GM06990 (cell line): ENCODE measurements at regions not wholly inside any gene's neighbourhood (a gene's known extent, or its start where the extent isn't known, plus 50 kb on each side); places are given as distances from the start of the nearest gene placed in this dataset.

ENCODE experiments used
- DNase-seq: peaks from one replicate; pipeline ENCODE4 v3.0.0-alpha.2; 2011; ENCODE audit not compliant: insufficient read length; ENCODE audit errors: extremely low read depth
- H3K27me3 ChIP-seq: replicated peaks from 2 replicates; pipeline ENCODE4 v1.6.0; 2011; ENCODE audit warnings: low read length; ENCODE audit not compliant: control insufficient read depth, insufficient read depth
- H3K36me3 ChIP-seq: 2 replicates; pipeline ENCODE4 v1.5.1; 2011; ENCODE audit warnings: low read length; ENCODE audit not compliant: control insufficient read depth, insufficient read depth
- H3K4me3 ChIP-seq: replicated peaks from 2 replicates; pipeline ENCODE4 v1.5.1; 2011; ENCODE audit warnings: low read depth, mild to moderate bottlenecking, control low read depth, low read length
- TF ChIP-seq, protein P1 (sequence below): IDR thresholded peaks from 2 replicates; pipeline ENCODE4 v1.5.1; 2011; ENCODE audit warnings: low read length, control low read depth, mild to moderate bottlenecking, inconsistent platforms; ENCODE audit not compliant: insufficient read depth, poor library complexity, severe bottlenecking

DNA sequence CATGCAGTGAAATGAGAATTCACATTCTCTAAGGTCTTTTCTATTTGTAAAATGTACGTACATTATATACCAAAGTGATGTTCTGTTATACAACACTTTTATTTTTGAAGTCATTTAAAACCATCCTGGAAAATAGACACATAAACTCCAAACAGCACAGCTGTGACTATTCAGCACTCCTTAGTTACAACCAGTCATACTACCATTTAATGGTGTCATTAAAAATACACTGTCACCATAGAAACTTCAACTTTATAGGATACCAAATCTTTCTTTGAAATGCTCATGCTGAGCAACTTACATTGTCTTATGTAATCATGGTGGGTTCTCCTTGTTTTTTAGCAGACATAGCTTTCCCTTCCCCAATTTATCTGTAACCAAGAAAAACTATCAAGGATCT lies 85.3 kb downstream of the METTL4 start:
- TF ChIP-seq, protein P1, sequence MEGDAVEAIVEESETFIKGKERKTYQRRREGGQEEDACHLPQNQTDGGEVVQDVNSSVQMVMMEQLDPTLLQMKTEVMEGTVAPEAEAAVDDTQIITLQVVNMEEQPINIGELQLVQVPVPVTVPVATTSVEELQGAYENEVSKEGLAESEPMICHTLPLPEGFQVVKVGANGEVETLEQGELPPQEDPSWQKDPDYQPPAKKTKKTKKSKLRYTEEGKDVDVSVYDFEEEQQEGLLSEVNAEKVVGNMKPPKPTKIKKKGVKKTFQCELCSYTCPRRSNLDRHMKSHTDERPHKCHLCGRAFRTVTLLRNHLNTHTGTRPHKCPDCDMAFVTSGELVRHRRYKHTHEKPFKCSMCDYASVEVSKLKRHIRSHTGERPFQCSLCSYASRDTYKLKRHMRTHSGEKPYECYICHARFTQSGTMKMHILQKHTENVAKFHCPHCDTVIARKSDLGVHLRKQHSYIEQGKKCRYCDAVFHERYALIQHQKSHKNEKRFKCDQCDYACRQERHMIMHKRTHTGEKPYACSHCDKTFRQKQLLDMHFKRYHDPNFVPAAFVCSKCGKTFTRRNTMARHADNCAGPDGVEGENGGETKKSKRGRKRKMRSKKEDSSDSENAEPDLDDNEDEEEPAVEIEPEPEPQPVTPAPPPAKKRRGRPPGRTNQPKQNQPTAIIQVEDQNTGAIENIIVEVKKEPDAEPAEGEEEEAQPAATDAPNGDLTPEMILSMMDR: no peak
- no peak for DNase-seq
- Histone ChIP-seq H3K36me3 (no peaks in the 10 kb centered on the region), H3K4me3 (no peak overlapping the region), H3K27me3 (no peaks in the 10 kb centered on the region)

DNA sequence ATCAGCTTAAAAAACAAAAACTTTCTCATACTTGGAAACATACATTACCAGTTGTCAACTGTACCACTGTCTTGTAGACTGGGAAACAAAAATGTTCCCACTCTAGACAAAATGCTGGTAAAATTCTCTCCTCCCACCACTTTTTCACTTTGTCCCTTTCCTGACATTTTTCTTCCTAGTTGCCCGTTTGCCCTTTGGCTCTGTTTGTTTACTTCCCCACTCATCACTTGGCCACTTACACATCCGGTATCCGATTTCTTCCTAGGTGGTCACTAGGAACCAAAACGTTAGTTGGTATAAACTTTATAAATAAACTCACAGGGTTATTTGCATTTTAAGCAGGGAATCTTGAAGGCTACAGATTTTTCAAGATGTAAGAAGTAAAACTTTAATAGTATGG lies 84.9 kb downstream of the METTL4 start:
- TF ChIP-seq, protein P1: no peak
- Histone ChIP-seq H3K36me3 (no peaks in the 10 kb centered on the region), H3K27me3 (no peaks in the 10 kb centered on the region), H3K4me3 (no peak overlapping the region)
- DNase-seq: no peak
